ENCODE measurements at regions not wholly inside any gene's neighbourhood (a gene's known extent, or its start where the extent isn't known, plus 50 kb on each side); places are given as distances from the start of the nearest gene placed in this dataset.
"Not testable (repeated sequence)": the region's sequence is repeated elsewhere in the genome, so short reads cannot be mapped to it uniquely, and the experiment has no call there.

DNA sequence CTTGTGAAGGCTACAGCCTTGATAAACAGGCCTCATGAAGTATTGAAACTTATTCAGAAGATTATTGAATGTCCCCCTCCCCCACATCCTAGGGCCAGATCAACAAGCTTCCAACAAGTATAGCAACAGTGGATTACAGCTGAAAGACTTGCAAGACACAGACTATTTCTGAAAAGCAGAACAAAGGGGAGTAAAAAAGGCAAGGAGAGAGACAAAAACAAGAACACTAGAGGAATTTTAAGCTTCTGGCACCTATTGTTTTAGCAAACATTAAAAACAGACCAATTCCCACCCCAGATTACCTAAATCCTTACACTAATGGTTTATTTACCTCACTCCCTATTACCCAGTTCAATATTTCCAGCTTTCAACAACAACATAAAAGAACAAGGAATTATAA is 446.3 kb upstream of the FSTL5 start:
- no peak for DNase-seq

GRCh38 chr4:162586266-162586665 is 422.5 kb upstream of the FSTL5 start:
- no peak for DNase-seq

- DNase-seq = no peak
Measured at GRCh38 chr4:162582180-162582579, 418.4 kb upstream of the FSTL5 start.

- DNase-seq = no peak
Measured at GRCh38 chr4:162565730-162566129, 401.9 kb upstream of the FSTL5 start.

DNA sequence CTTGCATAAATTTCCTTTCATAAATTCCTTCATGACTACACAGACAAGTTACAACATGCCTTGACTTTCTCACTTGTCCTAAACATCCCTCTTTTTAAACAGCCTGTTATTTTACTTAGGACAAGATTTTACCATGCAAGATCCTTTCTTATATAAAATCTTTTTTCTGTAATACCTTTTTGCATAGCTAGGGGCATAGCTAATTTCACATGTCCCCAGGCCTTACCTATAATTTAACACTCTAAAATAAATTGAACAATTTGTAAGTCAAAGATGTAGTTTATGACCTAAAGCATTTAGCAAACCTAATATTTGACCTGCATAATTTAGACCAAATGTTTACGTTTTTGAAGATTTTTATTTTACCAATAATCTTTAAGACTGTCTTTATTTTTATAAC is 396.3 kb upstream of the FSTL5 start:
- no peak for DNase-seq

- no peak for DNase-seq
Measured at GRCh38 chr4:162557516-162558106, 393.8 kb upstream of the FSTL5 start.

DNA sequence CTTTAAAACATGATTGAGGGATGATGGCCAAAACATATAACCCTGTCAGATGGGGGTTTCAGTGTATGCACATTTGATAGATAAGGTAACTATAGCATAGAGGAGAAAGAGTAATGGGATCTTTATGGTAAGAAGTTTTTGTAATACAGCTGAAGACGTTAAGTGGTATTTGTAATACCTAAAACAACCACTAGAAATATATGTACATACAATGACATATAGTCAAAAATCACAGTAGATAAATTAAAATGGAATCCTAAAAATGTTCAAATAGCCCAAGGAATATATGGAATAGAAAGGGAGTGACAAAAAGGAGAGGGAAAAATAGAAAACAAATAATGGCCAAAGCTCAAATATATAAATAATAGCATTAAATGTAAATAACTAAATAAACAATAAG is 371.3 kb upstream of the FSTL5 start:
- no peak for DNase-seq

DNA sequence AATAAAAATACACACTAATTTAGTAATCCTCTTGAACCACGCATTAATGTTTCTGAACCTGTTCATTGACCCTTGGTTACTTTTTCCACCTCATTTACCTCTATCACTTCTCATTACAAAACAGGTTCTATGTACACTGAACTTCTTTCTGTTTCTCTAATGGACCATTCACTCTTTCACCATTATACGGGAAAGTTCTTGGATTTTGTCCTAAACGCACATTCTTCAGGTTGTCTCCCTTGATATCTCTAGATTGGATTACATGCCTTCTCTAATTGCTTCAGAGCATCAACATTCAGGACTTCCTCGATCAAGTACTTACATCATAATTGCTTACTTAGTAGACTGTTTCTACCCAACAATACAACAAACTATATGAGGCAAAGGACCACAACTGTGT is 359.4 kb upstream of the FSTL5 start:
- DNase-seq = no peak

- no peak for DNase-seq
Measured at GRCh38 chr4:162522724-162523123, 358.9 kb upstream of the FSTL5 start.

DNA sequence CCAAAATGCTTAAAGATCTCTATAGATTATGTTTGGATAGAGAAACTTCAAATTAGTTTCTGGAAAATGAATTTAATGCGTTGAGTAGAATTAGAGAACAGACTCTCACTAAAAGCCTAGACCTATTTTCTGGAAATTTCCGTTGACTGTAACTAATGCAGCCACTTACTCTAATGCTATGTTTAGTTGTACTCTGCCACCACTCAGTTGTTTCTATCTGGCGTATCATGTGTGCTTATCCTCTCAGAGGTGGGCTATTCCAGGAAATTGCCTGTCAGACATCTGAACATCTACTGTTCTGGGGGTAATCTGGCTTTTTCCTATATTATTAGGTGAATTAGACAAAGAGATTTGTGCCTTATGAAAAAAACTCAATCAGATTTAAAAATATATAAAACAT is 347.1 kb upstream of the FSTL5 start:
- no peak for DNase-seq

- no peak for DNase-seq
Measured at GRCh38 chr4:162510115-162510514, 346.3 kb upstream of the FSTL5 start.

GRCh38 chr4:162509333-162509732 is 345.5 kb upstream of the FSTL5 start:
- DNase-seq = no peak

DNA sequence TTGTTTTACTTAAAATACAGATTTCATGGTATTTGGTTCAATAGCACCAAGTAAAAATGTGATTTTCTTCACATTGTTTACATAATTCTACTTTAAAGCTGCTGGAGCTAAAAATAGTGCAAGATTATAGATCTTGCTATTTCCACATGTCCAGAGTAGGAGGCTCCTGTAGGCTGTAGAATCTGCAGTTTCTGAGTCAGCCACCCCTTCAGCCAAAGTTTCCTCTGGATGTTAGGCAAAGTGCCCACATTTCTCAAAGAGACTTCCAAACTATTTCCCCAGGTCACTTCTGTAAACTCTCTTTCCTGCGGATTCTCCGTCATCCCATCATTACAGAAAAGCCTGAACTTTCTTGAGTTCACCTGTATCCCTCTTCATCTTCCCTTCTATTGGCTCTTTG is 342.5 kb upstream of the FSTL5 start:
- no peak for DNase-seq

DNA sequence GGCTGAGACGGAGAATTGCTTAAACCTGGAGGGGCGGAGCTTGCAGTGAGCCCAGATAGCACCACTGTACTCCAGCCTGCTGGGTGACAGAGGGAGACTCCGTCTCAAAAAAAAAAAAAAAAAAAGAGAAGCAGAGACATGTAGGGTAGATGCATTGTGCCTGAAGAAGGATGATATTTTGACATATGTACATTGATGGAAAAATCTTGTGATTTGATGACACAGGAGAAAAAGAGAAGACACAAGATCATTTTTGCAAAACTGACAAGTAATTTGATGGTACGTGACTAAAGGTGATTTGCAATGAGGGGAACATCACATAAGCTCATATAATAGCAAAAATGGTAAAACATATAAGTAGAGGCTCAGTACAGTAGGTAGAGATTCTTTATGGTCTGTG is 340.1 kb upstream of the FSTL5 start:
- DNase-seq = no peak

- no peak for DNase-seq
Measured at GRCh38 chr4:162502109-162502508, 338.3 kb upstream of the FSTL5 start.

DNA sequence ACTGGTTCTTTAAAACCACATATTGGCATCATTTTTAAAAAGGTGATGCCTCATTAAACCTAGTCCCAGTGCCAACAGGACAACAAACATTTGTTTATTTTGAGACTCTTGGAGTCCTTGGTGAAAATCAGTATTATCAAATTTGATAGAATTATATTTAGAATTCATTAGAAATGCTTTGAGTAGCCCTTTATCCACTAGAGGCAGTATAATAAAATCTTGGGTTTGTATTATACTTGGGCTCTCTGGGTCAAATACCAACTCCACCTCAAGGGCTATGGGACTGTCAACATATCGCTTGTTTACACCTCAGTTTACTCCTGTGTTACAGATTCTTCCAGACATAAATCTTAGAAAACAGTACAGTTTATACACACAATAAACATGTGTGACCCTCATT is 335.7 kb upstream of the FSTL5 start:
- no peak for DNase-seq

DNA sequence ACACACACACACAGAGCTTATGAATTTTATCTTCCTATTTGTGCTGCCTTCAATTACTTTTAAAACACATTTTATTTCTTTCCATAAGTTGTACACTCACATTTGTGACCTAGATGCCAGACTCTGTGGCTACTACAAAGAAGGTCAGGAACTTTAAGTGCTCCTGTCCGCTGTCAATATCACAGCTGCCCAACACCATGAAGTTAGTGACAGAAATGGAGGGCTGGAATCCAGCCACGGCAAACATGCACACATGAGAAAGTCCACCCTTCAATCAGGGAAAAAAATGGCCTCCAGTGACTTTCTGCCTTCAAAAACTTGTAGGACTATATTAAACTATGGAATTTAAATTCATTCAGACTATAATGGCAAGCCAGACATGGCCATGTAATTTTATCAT is 334.4 kb upstream of the FSTL5 start:
- no peak for DNase-seq

GRCh38 chr4:162497564-162498167 is 333.9 kb upstream of the FSTL5 start:
- DNase-seq = no peak

DNA sequence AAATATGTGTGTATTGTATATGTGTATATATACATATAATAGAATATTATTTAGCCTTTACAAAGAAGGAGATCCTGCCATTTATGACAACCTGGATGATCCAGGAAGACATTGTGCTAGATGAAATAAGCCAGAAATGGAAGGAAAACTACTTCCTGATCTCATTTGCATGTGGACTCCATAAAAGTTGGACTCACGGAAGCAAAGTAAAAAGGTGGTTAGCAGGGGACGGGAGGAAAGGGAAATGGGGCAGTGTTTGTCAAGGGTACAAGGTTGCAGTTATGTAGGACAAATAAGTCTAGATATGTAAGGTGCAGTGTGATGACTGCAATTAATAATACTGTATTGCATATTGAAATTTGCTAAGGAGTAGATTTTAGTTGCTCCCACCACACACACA is 331.1 kb upstream of the FSTL5 start:
- no peak for DNase-seq

DNA sequence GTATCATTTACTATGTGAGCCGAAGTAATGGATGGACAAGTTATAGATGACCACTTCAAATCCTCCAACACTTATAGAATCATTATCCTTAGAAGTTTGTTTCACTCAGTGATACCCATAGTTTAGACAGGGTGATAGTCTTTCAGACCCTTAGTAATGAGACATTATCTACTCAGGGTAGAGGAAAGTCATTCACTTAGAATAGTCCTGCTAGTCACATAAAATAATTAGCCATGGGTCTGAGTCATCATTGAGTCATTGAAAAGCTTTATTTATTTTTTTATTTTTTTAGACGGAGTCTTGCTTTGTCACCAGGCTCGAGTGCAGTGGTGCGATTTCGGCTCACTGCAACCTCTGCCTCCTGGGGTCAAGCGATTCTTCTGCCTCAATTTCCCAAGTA is 321.7 kb upstream of the FSTL5 start:
- DNase-seq = no peak

GRCh38 chr4:162475246-162475645 is 311.4 kb upstream of the FSTL5 start:
- no peak for DNase-seq

GRCh38 chr4:162469977-162470376 is 306.2 kb upstream of the FSTL5 start:
- no peak for DNase-seq

DNA sequence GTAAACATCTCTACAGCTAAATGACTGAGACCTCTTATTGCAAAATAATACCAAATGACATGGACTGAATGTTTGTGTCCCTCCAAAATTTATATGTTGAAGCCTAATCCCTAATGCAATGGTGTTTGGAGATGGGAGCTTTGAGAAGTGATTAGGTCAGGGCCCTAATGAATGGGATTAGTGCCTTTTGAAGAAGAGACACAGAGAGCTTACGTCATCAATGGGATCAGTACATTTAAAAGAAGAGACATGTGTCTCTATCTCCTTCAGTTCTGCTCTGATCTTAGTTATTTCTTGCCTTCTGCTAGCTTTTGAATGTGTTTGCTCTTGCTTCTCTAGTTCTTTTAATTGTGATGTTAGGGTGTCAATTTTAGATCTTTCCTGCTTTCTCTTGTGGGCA is 301.6 kb upstream of the FSTL5 start:
- not testable (repeated sequence) for DNase-seq

- no peak for DNase-seq
Measured at GRCh38 chr4:162461952-162462351, 298.2 kb upstream of the FSTL5 start.

- no peak for DNase-seq
Measured at GRCh38 chr4:162458051-162458450, 294.3 kb upstream of the FSTL5 start.

All from right forelimb (tissue), 1 donor.